Left cardiac atrium (tissue), 4 donors: ENCODE measurements at regions not wholly inside any gene's neighbourhood (a gene's known extent, or its start where the extent isn't known, plus 50 kb on each side); places are given as distances from the start of the nearest gene placed in this dataset.

Experiments used
- ATAC-seq, 2 donors: fragments of 200-7000 bp; cut with Tn5 transposase; one replicate each; pipeline ENCODE4 v1.9.1; 2020; ENCODE audit warnings: mild to moderate bottlenecking in 2 of 2, moderate library complexity in 2 of 2
- DNase-seq: peaks from one replicate; pipeline ENCODE4 v3.0.0-alpha.2; 2020
- intact Hi-C, 2 donors: fragments of 100-400 bp; cut with DNase I; formaldehyde crosslinking; loops; one replicate each; pipeline versions ENCODE4 v1.14.1 to v1.15.1; 2022 to 2023
- donor health status: DM: no; HTN: yes; CAD: no.
- donor health status: DM: no; HTN: yes; CAD: no; lungs with severe emphysema.
- donor health status: DM: yes; HTN: yes; CAD: no.
- donor health status: Dilated cardiomyopathy.

GRCh38 chrX:13518126-13518525 is 51.3 kb upstream of the EGFL6 start:
- no peak for DNase-seq
- intact Hi-C loops = no loop called here
- ATAC-seq = no peak

GRCh38 chrX:13515211-13515930 is 54.0 kb upstream of the EGFL6 start:
- DNase-seq (no peak), ATAC-seq (no peak)
- intact Hi-C loops = no loop called here

- ATAC-seq = no peak
- no peak for DNase-seq
- intact Hi-C loops = no loop called here
These were observed 57.5 kb upstream of the EGFL6 start for GRCh38 chrX:13511944-13512330.

GRCh38 chrX:13511241-13511943 is 58.0 kb upstream of the EGFL6 start:
- DNase-seq (no peak), ATAC-seq (no peak)
- intact Hi-C loops = no loop called here

- no peak for ATAC-seq
- DNase-seq = no peak
- intact Hi-C loops = loop anchor here (2.0 to 10.0 kb wide), 4 partner anchors 139 to 527 kb away; no protein-coding TSS in a partner anchor
These were observed 61.5 kb upstream of the EGFL6 start for GRCh38 chrX:13507893-13508292.

- ATAC-seq = no peak
- DNase-seq = peak; percentile 43
- intact Hi-C loops = loop anchor here (1.0 to 10.0 kb wide), 4 partner anchors 141 to 528 kb away; no protein-coding TSS in a partner anchor
These were observed 62.8 kb upstream of the EGFL6 start for GRCh38 chrX:13506574-13506973.

GRCh38 chrX:13502590-13502989 is 66.8 kb upstream of the EGFL6 start:
- ATAC-seq (no peak), DNase-seq (no peak)
- intact Hi-C loops = loop anchor here in 1 of 2 donors (10.0 kb wide), 1 partner anchor 532 kb away; no protein-coding TSS in a partner anchor

- intact Hi-C loops = loop anchor here in 1 of 2 donors (10.0 kb wide), 1 partner anchor 535 kb away; no protein-coding TSS in a partner anchor
- DNase-seq = no peak
- no peak for ATAC-seq
These were observed 69.7 kb upstream of the EGFL6 start for GRCh38 chrX:13499736-13500135.

GRCh38 chrX:13498238-13498637 is 71.2 kb upstream of the EGFL6 start:
- ATAC-seq (no peak), DNase-seq (no peak)
- intact Hi-C loops = no loop called here

- no peak for ATAC-seq
- intact Hi-C loops = no loop called here
- DNase-seq = no peak
These were observed 74.2 kb upstream of the EGFL6 start for GRCh38 chrX:13495232-13495631.

GRCh38 chrX:13494562-13494961 is 74.8 kb upstream of the EGFL6 start:
- intact Hi-C loops = no loop called here
- ATAC-seq (no peak), DNase-seq (no peak)

GRCh38 chrX:13493659-13494058 is 75.7 kb upstream of the EGFL6 start:
- intact Hi-C loops = no loop called here
- ATAC-seq (peak in 1 of 2 donors; percentile 19), DNase-seq (no peak)

- no peak for DNase-seq
- intact Hi-C loops = no loop called here
- no peak for ATAC-seq
These were observed 77.1 kb upstream of the EGFL6 start for GRCh38 chrX:13492286-13492685.

GRCh38 chrX:13491061-13491460 is 78.3 kb upstream of the EGFL6 start:
- DNase-seq = no peak
- intact Hi-C loops = no loop called here
- ATAC-seq = no peak

GRCh38 chrX:13489454-13489853 is 79.9 kb upstream of the EGFL6 start:
- DNase-seq = peak; percentile 63
- ATAC-seq = peak in 1 of 2 donors; percentile 41
- intact Hi-C loops = loop anchor here (2.0 to 10.0 kb wide), 5 partner anchors 125 to 675 kb away; partner anchors contain the start of gene TMSB4X (in 1 of the 2)

- intact Hi-C loops = loop anchor here (2.0 to 10.0 kb wide), 5 partner anchors 123 to 673 kb away; partner anchors contain the start of gene TMSB4X (in 1 of the 2)
- ATAC-seq (peak; percentile 77 to 88), DNase-seq (no peak)
These were observed 81.5 kb upstream of the EGFL6 start for GRCh38 chrX:13487731-13488505.

- intact Hi-C loops = loop anchor here (10.0 kb wide), 3 partner anchors 120 to 670 kb away; partner anchors contain the start of gene TMSB4X (in 1 of the 2)
- DNase-seq (no peak), ATAC-seq (no peak)
These were observed 84.2 kb upstream of the EGFL6 start for GRCh38 chrX:13485167-13485566.

GRCh38 chrX:13483773-13484172 is 85.6 kb upstream of the EGFL6 start:
- intact Hi-C loops = loop anchor here (10.0 kb wide), 3 partner anchors 119 to 669 kb away; partner anchors contain the start of gene TMSB4X (in 1 of the 2)
- DNase-seq (no peak), ATAC-seq (no peak)
